HG02885 (cell line): ENCODE measurements at regions not wholly inside any gene's neighbourhood (a gene's known extent, or its start where the extent isn't known, plus 50 kb on each side); places are given as distances from the start of the nearest gene placed in this dataset.
"Not testable (repeated sequence)": the region's sequence is repeated elsewhere in the genome, so short reads cannot be mapped to it uniquely, and the experiment has no call there.

Source experiments
- ATAC-seq: cut with Tn5 transposase; IDR thresholded peaks from one replicate; pipeline ENCODE4 v1.9.1; 2021; ENCODE audit warnings: mild to moderate bottlenecking; ENCODE audit not compliant: unreplicated experiment, poor library complexity

DNA sequence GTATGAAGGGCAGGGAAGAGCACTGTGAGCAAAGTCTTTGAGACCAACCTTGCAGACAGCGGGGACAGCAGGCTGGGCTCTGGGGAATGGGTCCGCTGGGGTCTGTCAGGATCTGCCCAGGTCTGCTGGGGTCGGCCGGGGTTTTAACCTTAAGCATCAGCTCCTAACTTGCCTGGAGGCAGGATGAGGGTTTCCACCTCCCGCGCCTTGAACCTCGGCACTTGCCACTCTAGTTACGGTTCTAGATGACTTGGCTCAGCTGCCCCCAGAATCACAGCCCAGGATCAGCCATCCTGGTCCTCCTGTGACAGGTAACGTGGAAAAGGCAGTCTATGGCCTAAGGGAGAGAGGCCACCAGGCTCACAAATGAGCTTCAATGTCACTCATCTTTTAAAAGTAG lies 50.4 kb upstream of the CACUL1 start:
- no peak for ATAC-seq

DNA sequence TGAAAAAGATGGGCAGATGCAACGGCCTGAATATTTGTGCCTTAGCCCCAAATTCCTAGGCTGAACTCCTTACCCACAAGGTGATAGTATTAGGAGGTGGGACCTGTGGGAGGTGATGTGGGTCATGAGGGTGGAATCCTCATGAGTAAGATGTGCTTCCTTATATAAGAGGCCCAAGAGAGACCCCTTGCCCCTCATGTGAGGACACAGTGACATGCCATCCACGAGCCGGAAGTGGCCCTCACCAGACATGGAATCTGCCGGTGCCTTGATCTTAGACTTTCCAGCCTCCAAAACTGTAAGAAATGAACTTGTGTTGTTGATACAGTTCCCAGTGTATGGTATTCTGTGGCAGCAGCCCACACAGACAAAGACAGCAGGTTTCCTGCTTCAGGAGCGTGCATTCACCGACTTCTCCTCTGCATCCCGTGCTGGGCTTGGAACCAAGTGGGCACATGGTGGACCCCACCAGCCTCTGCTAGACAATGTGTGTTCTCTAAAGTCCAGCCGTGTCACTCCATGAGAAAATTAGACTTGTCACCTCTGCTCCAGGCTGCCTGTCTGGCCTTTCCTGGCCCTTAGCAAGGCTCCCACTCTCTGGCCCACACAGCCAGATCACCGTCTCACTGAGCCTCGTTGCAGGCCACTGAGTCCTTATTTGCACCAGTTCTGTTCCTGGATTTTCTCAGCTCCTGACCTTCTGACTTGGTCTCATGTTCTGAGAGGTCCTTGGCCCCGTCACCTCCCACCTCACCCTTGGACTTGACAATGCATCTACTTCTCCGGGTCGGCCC lies 52.9 kb upstream of the CACUL1 start:
- ATAC-seq, result no peak

DNA sequence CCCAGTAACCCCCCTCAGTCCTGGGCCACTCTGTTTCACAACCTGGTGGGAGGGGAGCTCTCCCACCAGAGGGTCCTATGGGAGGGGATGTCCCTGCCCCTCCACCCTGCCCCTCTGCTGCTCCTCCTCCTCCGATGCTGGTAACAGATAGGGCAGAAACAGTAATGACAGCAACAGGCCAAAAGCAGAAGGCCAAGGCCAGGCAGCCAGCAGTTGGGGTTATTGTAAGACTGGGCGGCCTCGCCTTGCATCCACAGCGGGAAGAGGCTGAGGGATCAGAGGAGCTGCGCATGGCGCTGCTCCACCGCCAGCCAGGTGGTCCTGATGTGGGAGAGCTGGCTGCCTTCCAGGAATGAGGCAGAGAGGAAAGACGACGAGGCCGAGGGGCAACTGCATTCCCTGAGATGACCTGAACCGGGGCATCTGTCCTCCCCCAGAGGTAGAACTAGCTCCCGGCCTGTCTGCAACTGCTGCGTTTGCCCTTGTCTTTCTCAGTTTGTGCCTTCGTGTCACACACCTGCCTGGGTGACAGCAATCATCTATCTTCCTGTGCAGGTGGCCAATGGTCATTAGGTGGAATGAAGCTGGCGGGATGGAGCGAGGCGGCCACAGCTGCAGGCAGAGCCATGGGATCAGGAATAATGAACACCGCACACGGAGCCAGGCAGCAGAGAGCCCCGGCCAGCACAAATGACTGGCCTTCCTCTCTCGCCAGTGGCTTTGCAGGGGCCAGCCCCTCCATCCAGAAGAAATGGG lies 54.0 kb upstream of the CACUL1 start:
- ATAC-seq, result no peak

DNA sequence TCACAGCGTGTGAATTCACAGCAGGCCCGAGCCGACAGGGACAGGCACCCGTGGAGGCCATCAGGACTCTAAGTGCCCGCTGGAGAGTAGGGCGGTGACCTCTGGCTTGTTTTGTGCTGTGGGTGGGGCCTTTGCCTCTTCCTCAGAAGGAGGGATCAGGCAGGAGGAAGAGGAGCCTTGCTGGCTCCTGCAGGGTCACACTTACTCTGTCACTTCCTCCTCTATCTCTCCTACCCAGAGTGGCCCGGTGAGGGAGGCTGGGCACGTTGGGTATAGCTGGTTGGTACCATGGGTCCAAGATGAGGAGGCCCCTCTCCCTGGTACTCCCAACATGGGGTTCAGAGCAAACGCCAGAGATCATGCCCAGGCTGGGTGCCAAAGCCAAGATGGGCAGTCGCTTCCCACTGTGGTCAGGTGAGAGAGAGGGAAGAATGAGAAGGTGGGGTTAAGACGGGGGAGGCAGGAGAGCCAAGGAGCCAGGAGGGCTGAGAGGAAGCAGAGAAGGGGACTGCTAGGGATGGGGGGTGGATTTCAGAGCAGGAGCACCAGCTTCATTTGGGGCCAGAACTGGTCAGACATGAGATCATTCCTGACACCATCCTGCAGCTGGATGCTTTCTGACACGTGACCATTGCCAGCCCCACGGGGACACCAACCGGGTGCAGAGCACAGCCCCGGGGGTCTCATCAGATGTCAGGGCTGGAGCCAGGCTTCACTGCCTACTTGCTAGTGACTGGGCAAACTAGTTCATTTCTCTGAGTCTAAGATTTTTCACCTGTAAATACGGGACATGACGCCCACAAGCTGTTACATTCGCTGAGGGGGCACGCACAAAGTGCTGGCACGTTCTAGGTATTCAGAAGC lies 54.8 kb upstream of the CACUL1 start:
- no peak for ATAC-seq

DNA sequence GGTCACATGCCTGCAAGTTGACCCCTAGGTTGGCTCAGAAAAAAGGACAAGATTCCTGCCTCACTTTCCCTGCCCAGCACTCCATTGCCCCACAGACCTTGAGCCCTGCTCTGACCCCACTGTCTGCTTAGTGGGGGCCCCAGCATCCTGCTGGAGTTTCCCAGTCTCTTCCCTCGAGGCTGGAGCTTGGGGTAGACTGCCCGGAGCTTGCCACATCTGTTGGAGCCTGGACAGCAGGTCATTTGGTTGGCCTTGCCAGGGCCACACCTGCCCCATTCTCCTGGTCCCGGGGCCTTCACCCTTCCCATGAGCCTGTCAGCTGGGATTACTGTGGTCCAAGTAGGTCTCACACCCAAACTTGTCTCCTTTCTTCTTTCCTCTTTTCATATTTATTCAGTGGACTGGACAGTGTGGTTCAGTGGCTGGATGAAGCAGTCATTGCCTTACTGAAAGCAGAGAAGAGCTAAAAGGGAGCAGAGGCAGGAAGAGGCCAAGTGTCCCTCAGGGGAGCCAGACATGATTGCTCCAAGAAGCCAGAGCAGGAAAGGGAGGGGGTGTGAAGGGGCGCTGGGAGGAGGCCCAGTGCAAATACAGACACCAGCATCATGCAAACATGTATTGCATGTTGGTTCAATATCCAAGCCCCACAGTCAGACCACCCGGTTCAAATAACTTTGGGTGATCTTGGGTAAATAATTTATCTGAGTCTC lies 56.2 kb upstream of the CACUL1 start:
- ATAC-seq, result no peak

DNA sequence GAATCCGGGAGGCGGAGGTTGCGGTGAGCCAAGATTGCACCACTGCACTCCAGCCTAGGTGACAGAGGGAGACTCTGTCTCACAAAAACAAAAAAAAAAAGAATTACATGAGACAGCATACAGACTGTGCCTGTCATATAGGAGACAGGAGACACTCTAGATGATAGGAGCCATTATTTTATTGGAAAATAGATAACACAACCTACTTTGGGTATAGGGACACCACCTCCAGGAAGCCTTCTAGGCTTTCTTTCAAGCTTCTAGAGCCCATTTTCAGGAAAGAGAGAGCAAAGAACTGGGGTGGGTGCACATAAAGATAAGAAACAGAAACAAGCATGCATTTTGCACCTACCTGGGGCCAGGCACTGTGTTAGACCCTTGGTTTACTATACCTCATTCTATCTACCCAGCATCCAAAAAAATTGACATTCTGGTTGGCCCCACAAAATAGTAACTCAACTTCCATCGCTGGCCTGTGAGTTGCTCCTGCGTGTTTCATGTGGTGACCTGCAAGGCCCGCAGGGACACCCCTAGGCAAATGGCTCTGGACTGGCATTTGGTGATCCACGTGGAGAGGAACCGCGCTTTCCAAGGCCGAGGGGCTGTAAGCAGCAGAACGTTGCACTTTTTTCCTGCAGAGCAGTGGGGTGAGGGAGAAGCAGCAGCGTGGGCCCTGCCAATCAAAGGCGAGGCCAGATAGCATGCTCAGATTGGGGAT lies 57.1 kb upstream of the CACUL1 start:
- no peak for ATAC-seq

DNA sequence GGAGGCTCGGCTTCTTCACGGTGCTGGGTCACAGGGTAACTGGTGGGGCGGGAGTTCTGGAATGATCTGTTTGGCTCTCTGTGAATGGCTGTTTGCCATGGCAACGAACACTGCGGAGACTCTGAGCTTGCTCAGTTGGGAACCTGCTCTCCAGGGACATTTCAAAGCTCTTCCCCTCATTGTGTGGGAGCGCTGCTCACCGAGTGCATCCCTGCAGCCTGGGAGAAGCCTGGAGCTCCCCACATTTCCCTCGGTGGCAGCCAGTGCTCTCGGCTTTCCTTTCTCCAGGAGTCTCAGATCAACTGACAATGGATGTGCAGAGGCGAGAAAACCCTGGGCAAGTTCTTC lies 57.6 kb upstream of the CACUL1 start:
- ATAC-seq, result no peak

DNA sequence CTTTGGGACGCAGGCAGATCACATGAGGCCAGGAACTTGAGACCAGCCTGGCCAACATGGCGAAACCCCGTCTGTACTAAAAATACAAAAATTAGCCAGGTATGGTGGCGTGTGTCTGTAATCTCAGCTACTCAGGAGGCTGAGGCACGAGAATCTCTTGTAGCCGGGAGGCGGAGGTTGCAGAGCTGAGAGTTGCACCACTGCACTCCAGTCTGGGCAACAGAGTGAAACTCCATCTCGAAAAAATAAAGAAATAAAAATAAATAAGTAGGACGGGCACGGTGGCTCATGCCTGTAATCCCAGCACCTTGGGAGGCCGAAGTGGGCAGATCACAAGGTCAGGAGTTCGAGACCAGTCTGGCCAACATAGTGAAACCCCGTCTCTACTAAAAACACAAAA lies 58.2 kb upstream of the CACUL1 start:
- ATAC-seq, result not testable (repeated sequence)

DNA sequence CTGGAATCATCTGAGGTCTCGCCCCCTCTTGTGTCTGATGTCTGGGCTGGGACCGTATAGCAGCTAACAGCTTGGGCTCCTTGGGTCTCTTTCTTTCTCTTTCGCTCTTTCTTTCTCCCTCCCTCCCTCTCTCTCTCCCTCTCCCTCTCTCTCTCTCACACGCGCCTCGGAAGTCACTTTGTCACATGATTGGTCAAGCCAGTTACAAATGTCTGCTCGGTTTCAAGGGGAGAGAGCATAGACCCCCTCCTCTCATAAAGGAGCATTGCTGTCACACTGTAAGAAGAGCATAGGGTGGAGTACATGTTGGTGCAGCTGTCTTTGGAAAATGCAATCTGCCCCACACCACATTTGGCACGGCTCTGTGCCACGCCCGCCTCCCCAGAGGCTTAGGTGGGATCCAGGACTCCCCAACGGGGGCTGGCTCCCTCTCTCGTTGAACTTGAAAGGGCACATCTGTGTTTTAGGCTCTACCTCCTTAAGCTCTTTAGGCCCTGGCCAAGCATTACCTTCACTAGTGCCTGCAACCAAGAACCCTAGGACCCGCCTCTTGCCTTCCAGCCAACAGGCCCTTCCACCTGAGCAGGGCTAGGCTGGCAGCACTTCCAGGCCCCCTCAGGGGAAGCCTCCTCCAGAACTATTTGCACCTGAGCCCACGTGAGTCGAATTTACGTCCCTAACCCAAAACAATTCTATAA lies 61.9 kb upstream of the CACUL1 start:
- ATAC-seq, result no peak

DNA sequence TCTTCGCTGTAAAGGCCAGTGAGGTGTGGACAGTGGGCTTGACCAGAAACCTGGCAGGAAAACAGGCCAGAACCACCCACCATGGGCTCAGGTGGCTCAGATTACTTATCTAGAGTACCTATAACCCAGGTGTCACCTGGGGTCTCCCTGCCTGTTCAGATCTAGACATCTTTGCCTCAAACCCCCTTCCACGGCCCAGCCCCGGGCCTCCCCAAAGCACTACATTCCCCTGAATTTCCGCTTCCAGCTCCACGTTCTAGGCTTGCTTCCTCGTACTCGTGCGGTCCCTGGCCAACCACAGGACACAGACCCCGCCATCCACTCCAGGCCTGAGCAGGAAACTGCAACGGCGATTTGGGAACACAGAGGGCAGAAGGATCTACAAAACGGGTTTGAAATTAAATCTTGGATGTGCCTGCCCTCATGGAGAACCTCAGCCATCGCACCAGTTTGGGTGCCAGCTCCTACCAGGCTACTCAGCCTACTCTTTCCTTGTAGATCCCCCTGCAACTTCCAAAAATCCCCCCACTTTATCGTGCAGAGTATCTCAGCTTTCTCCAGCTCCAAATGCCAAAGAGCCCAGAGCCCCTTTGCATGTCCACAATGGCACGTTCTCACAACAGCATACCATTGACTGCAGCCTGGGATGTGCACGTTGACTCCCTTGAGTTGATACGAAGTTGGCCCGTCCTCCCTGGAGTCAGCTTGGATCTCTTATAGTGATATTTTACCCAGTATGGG lies 62.7 kb upstream of the CACUL1 start:
- no peak for ATAC-seq

DNA sequence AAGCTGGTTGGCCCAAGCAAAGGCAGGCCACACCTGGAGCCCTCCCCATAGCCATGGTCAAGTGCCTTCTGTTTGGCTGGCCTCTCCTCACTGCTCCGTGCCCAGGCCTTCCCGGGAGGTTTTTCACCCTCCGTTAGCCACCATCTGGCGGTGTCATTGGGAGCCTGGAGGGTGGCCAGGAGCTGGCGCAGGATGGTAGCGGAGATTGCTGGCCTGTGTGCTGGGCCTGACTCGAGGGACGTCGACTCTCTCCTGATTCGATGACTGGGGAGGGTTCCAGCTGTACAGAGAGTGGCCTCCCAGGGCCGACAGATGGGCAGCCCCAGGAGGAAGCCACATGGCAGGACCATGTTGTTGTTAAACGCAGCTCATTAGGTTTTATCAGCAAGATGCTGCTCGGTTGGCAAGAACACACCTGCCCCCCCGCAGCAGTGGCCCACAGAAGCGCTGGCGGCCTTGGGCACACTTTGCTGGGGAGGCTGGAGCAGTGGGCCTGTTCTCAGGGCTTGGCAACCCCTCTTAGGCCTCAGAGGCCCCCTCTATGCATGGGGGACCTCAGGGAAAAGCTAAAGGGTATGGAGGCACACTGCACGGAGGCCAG lies 64.0 kb upstream of the CACUL1 start:
- ATAC-seq, result no peak

DNA sequence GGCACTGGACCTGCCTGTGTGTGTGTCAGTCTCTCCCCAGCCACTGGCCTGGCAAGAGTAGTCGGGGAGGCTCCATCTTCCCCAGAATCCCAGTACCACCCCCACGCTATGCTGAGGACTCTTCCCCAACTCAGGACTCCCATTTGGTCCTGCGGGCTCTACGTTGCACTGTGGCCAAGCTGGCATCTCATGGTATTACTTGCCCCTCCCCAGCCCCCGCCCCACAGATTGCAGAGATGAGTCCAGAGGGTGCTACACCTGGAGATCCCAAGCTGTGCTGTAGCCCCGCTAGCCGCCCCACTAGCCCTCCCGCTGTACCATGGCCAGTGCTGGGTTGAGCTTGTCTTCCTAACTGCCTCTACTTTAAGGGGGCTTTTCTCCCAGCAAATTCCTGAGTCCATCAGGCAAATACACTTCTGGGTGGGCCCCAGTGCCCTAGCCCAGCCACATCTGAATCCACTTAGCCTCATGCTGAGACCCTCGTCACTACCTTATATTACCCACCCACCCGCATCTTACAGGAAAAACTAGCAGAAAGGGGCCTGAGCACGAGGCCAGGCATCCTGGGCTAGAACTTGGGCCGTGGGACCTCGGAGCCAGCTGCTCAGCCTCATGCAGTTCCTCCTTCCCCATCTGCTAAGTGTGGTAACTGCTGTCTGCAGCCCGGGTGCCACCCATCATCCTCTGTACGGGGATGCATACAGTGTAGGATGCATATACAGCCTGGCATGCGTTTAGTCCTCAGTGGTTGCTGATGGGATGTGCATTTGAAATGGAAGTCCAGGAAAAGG lies 65.8 kb upstream of the CACUL1 start:
- ATAC-seq, result no peak

DNA sequence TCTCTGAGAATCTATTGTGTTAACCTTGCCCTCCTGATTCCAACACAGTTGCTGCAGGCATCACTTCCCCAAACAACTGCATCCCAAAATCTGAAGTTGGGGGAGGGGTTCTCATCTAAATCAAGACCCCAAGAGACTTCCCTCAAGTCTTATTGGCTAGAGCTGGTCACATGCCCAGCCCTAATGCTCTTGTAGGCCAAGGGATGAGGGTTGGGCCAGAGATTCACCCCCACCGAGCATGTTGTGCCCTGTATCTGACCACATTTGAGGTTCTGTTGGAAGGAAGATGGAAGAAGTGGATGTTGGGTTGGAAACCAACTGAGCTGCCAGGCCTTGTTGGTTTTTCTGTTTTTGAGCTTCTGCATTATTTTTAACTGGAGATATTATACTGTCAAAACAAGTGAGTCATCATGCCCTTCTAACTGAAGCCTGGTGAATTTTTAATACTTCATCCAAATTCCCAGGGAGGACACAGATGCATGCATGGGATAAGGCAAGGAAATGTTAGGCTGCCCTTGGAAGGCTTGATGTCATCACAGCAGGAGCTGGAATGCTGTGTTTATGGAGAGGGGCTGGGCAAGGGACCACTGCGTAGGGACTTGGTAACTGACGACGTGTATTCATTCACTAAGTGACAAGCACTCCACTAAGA lies 68.6 kb upstream of the CACUL1 start:
- no peak for ATAC-seq

DNA sequence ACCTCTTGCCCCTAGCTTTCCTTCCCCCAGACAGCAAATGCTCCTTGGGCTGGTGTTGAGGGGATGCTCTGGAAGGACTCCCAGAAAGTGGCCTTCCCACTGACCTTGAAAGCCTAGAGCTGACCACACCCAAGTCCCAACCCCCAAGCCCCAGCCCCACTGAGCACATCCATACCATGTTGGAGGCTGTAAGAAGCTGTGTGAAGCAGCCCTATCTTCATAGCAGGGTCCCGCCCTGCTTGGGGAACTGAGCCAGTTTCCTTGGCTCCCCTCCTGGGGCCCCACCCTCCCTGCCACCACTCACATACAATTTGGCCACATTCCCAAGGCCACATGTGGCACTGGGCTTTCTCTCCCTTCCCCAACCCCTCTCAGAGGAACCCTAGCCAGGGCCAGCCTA lies 72.3 kb upstream of the CACUL1 start:
- no peak for ATAC-seq

DNA sequence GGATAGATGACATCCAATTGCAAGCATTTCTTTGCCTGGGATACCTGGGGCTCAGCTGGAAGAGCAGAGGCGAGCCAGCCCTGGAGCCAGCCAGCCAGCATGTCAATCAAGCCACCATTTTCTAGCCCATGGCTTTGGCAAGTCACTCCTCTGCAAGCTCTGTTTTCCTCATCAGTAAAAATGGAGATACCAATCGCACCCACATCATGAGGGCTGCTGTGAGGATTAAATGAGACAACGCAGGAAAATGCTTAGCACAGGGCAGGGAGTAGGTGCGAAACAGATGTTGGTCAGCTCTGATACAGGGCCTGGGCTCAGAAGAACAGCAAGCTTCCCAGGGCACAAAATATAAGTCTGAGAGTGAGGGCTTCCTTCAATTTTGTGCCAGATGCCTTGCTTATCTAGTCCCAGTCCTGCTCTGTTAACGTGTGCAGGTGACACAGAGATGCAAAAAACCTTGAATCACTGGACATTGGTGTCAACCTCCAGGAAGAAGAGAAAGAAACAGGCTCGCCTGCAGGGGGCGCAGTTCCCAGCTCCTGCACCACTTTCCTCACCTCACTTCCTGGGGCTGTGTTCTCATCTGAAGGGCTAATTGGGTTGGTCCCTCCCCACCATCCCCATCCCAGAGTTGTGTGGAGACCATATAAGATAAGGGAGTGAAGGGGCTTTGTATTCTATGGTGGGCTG lies 72.8 kb upstream of the CACUL1 start:
- no peak for ATAC-seq

DNA sequence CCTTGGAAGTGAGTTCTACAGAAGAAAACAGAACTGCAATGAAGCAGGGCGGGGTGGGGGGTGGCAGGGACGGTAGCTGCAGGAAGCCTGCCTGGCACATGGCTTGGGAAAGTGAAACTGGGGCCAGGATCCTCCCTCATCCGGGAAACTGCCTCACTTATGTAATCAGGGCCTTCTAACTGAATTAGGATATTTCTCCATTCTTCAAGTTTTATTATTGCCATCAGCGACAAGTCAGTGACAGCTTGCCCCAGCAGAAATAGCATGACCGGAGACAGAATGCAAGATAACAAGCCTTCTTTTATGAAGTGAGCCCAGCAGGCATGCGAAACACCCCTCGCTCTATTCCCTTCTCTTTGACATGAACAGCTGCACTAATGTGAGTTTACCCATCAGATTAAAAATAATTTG lies 77.5 kb upstream of the CACUL1 start:
- ATAC-seq, result no peak
